ENCODE measurements at regions not wholly inside any gene's neighbourhood (a gene's known extent, or its start where the extent isn't known, plus 50 kb on each side); places are given as distances from the start of the nearest gene placed in this dataset.
"Not testable (repeated sequence)": the region's sequence is repeated elsewhere in the genome, so short reads cannot be mapped to it uniquely, and the experiment has no call there.

- DNase-seq (ENCODE audit: low spot score): no peak
Measured at GRCh38 chr3:86887876-86888275, 103.1 kb downstream of the VGLL3 start.

GRCh38 chr3:86880066-86880465 is 110.9 kb downstream of the VGLL3 start:
- no peak for DNase-seq (ENCODE audit: low spot score)

GRCh38 chr3:86876504-86877181 is 114.3 kb downstream of the VGLL3 start:
- DNase-seq (ENCODE audit: low spot score): not testable (repeated sequence)

GRCh38 chr3:86874790-86875189 is 116.2 kb downstream of the VGLL3 start:
- DNase-seq (ENCODE audit: low spot score): not testable (repeated sequence)

- no peak for DNase-seq (ENCODE audit: low spot score)
Measured at GRCh38 chr3:86869566-86869965, 121.4 kb downstream of the VGLL3 start.

GRCh38 chr3:86867982-86868381 is 123.0 kb downstream of the VGLL3 start:
- no peak for DNase-seq (ENCODE audit: low spot score)

GRCh38 chr3:86865506-86865905 is 125.4 kb downstream of the VGLL3 start:
- DNase-seq (ENCODE audit: low spot score): no peak

GRCh38 chr3:86856711-86857110 is 134.2 kb downstream of the VGLL3 start:
- DNase-seq (ENCODE audit: low spot score): no peak

- DNase-seq (ENCODE audit: low spot score): no peak
Measured at GRCh38 chr3:86849991-86850390, 141.0 kb downstream of the VGLL3 start.

- no peak for DNase-seq (ENCODE audit: low spot score)
Measured at GRCh38 chr3:86845726-86846125, 145.2 kb downstream of the VGLL3 start.

- no peak for DNase-seq (ENCODE audit: low spot score)
Measured at GRCh38 chr3:86838927-86839326, 152.0 kb downstream of the VGLL3 start.

GRCh38 chr3:86837871-86838270 is 153.1 kb downstream of the VGLL3 start:
- no peak for DNase-seq (ENCODE audit: low spot score)

GRCh38 chr3:86830566-86830965 is 160.4 kb downstream of the VGLL3 start:
- DNase-seq (ENCODE audit: low spot score): no peak

- no peak for DNase-seq (ENCODE audit: low spot score)
Measured at GRCh38 chr3:86828751-86829150, 162.2 kb downstream of the VGLL3 start.

GRCh38 chr3:86827582-86827981 is 163.4 kb downstream of the VGLL3 start:
- DNase-seq (ENCODE audit: low spot score): not testable (repeated sequence)

- no peak for DNase-seq (ENCODE audit: low spot score)
Measured at GRCh38 chr3:86826292-86826691, 164.7 kb downstream of the VGLL3 start.

GRCh38 chr3:86815880-86816279 is 175.1 kb downstream of the VGLL3 start:
- DNase-seq (ENCODE audit: low spot score): no peak

GRCh38 chr3:86814918-86815655 is 175.9 kb downstream of the VGLL3 start:
- no peak for DNase-seq (ENCODE audit: low spot score)

- no peak for DNase-seq (ENCODE audit: low spot score)
Measured at GRCh38 chr3:86814321-86814720, 176.6 kb downstream of the VGLL3 start.

GRCh38 chr3:86801921-86802320 is 189.0 kb downstream of the VGLL3 start:
- DNase-seq (ENCODE audit: low spot score): no peak

GRCh38 chr3:86801066-86801465 is 189.9 kb downstream of the VGLL3 start:
- DNase-seq (ENCODE audit: low spot score): no peak

GRCh38 chr3:86800116-86800515 is 190.8 kb downstream of the VGLL3 start:
- DNase-seq (ENCODE audit: low spot score): no peak

GRCh38 chr3:86797946-86798345 is 193.0 kb downstream of the VGLL3 start:
- DNase-seq (ENCODE audit: low spot score): no peak
